GM06990 (cell line): ENCODE measurements at regions not wholly inside any gene's neighbourhood (a gene's known extent, or its start where the extent isn't known, plus 50 kb on each side); places are given as distances from the start of the nearest gene placed in this dataset.

Source experiments
- DNase-seq: peaks from one replicate; pipeline ENCODE4 v3.0.0-alpha.2; 2011; ENCODE audit not compliant: insufficient read length; ENCODE audit errors: extremely low read depth
- H3K27me3 ChIP-seq: replicated peaks from 2 replicates; pipeline ENCODE4 v1.6.0; 2011; ENCODE audit warnings: low read length; ENCODE audit not compliant: control insufficient read depth, insufficient read depth
- H3K36me3 ChIP-seq: 2 replicates; pipeline ENCODE4 v1.5.1; 2011; ENCODE audit warnings: low read length; ENCODE audit not compliant: control insufficient read depth, insufficient read depth
- H3K4me3 ChIP-seq: replicated peaks from 2 replicates; pipeline ENCODE4 v1.5.1; 2011; ENCODE audit warnings: low read depth, mild to moderate bottlenecking, control low read depth, low read length
- CTCF ChIP-seq: IDR thresholded peaks from 2 replicates; pipeline ENCODE4 v1.5.1; 2011; ENCODE audit warnings: low read length, control low read depth, mild to moderate bottlenecking, inconsistent platforms; ENCODE audit not compliant: insufficient read depth, poor library complexity, severe bottlenecking

- Histone ChIP-seq H3K27me3 (peaks cover under 1% of the 10 kb centered on the region; the same call in 1 of the 2 replicates), H3K36me3 (no peaks in the 10 kb centered on the region), H3K4me3 (no peak overlapping the region)
- no peak for DNase-seq
- no peak for TF ChIP-seq CTCF
Measured at GRCh38 chr2:235131334-235132305, 179.8 kb downstream of the SH3BP4 start.

GRCh38 chr2:235132651-235133050 is 180.8 kb downstream of the SH3BP4 start:
- no peak for DNase-seq
- Histone ChIP-seq H3K4me3 (no peak overlapping the region), H3K36me3 (no peaks in the 10 kb centered on the region), H3K27me3 (no peaks in the 10 kb centered on the region)
- TF ChIP-seq CTCF = no peak

- no peak for TF ChIP-seq CTCF
- no peak overlapping the region for H3K4me3 ChIP-seq
- no peaks in the 10 kb centered on the region for H3K36me3 ChIP-seq
- no peak for DNase-seq
- no peaks in the 10 kb centered on the region for H3K27me3 ChIP-seq
Measured at GRCh38 chr2:235133837-235134236, 182.0 kb downstream of the SH3BP4 start.

- no peak overlapping the region for H3K4me3 ChIP-seq
- no peak for DNase-seq
- H3K27me3 ChIP-seq = no peaks in the 10 kb centered on the region
- H3K36me3 ChIP-seq = no peaks in the 10 kb centered on the region
- TF ChIP-seq CTCF = no peak
Measured at GRCh38 chr2:235134420-235134819, 182.6 kb downstream of the SH3BP4 start.

GRCh38 chr2:235135195-235135965 is 183.6 kb downstream of the SH3BP4 start:
- no peak for DNase-seq
- no peak for TF ChIP-seq CTCF
- Histone ChIP-seq H3K4me3 (no peak overlapping the region), H3K36me3 (no peaks in the 10 kb centered on the region), H3K27me3 (no peaks in the 10 kb centered on the region)
